ENCODE measurements at regions not wholly inside any gene's neighbourhood (a gene's known extent, or its start where the extent isn't known, plus 50 kb on each side); places are given as distances from the start of the nearest gene placed in this dataset.

GRCh38 chr21:35164971-35165483, 115.9 kb upstream of the RUNX1 start:
- TF ChIP-seq EZH2phosphoT487 (IDR thresholded peaks at IDR 0.05; ENCODE audit: insufficient read depth, low read depth) = no peak
- no peak for TF ChIP-seq EZH2 (IDR thresholded peaks at IDR 0.05; ENCODE audit: insufficient read depth, poor library complexity, severe bottlenecking)
- Histone ChIP-seq H3K36me3 (ENCODE audit: low read depth) (no peaks in the 10 kb centered on the region), H3K9ac (no peak overlapping the region), H3K4me1 (ENCODE audit: insufficient read depth) (peaks cover 12% of the 10 kb centered on the region), H3K27me3 (replicated peaks; ENCODE audit: insufficient read depth) (no peaks in the 10 kb centered on the region), H3K4me3 (no peak overlapping the region), H4K20me1 (ENCODE audit: insufficient read depth) (no peaks in the 10 kb centered on the region), H3K4me2 (ENCODE audit: unreplicated experiment) (no peak overlapping the region), H2AFZ (no peak overlapping the region), H3K27ac (no peak overlapping the region), H3F3A (ENCODE audit: insufficient read depth) (peaks cover 10% of the 10 kb centered on the region; the same call in 1 of the 2 replicates), H3K9me2 (ENCODE audit: insufficient read depth) (no peaks in the 10 kb centered on the region), H3K9me3 (ENCODE audit: low read depth) (no peaks in the 10 kb centered on the region), H3K79me2 (ENCODE audit: insufficient read depth) (no peaks in the 10 kb centered on the region)
- WGBS, 2 experiments (ENCODE audit: low coverage in 1 of 2, low lambda C conversion rate in 2 of 2, missing lambda C conversion rate in 2 of 2) = 56 to 61% methylated on average over 3 of the region's 3 CpGs
- no peak for DNase-seq
- in situ Hi-C loops (cut with MboI) = no loop called here

- H3K27me3 ChIP-seq (replicated peaks; ENCODE audit: insufficient read depth) = no peaks in the 10 kb centered on the region
Observed at GRCh38 chr21:35164380-35164779, 115.3 kb upstream of the RUNX1 start.

GRCh38 chr21:35163411-35163810, 114.3 kb upstream of the RUNX1 start:
- H3K9me2 ChIP-seq (ENCODE audit: insufficient read depth) = no peaks in the 10 kb centered on the region
- H3K36me3 ChIP-seq (ENCODE audit: low read depth) = no peaks in the 10 kb centered on the region
- H3K27ac ChIP-seq = no peak overlapping the region
- TF ChIP-seq EZH2phosphoT487 (IDR thresholded peaks at IDR 0.05; ENCODE audit: insufficient read depth, low read depth) = no peak
- no peak for TF ChIP-seq EZH2 (IDR thresholded peaks at IDR 0.05; ENCODE audit: insufficient read depth, poor library complexity, severe bottlenecking)
- peaks cover 12% of the 10 kb centered on the region for H3K4me1 ChIP-seq (ENCODE audit: insufficient read depth)
- no peaks in the 10 kb centered on the region for H3K79me2 ChIP-seq (ENCODE audit: insufficient read depth)
- H3K4me3 ChIP-seq = no peak overlapping the region
- peaks cover 10% of the 10 kb centered on the region; the same call in 1 of the 2 replicates for H3F3A ChIP-seq (ENCODE audit: insufficient read depth)
- no peak overlapping the region for H3K9ac ChIP-seq
- H3K27me3 ChIP-seq (replicated peaks; ENCODE audit: insufficient read depth) = no peaks in the 10 kb centered on the region
- H3K9me3 ChIP-seq (ENCODE audit: low read depth) = no peaks in the 10 kb centered on the region
- in situ Hi-C loops (cut with MboI) = no loop called here
- 30 to 31% methylated on average over 3 of the region's 3 CpGs for WGBS, 2 experiments (ENCODE audit: low coverage in 1 of 2, low lambda C conversion rate in 2 of 2, missing lambda C conversion rate in 2 of 2)
- peak; percentile 68 for DNase-seq
- H4K20me1 ChIP-seq (ENCODE audit: insufficient read depth) = no peaks in the 10 kb centered on the region
- no peak overlapping the region for H2AFZ ChIP-seq
- peak overlapping the region; percentile 3 for H3K4me2 ChIP-seq (ENCODE audit: unreplicated experiment)

More at GRCh38 chr21:35164380-35164779, 115.3 kb upstream of the RUNX1 start:
- H3K4me1 ChIP-seq (ENCODE audit: insufficient read depth) = peaks cover 12% of the 10 kb centered on the region
- H3K4me2 ChIP-seq (ENCODE audit: unreplicated experiment) = no peak overlapping the region
- H3K36me3 ChIP-seq (ENCODE audit: low read depth) = no peaks in the 10 kb centered on the region
- no peaks in the 10 kb centered on the region for H3K9me2 ChIP-seq (ENCODE audit: insufficient read depth)
- no peak overlapping the region for H3K4me3 ChIP-seq
- H3F3A ChIP-seq (ENCODE audit: insufficient read depth) = peaks cover 10% of the 10 kb centered on the region; the same call in 1 of the 2 replicates
- DNase-seq = no peak
- H3K9me3 ChIP-seq (ENCODE audit: low read depth) = no peaks in the 10 kb centered on the region
- TF ChIP-seq EZH2 (IDR thresholded peaks at IDR 0.05; ENCODE audit: insufficient read depth, poor library complexity, severe bottlenecking) (no peak), EZH2phosphoT487 (IDR thresholded peaks at IDR 0.05; ENCODE audit: insufficient read depth, low read depth) (no peak)
- no peaks in the 10 kb centered on the region for H4K20me1 ChIP-seq (ENCODE audit: insufficient read depth)
- H3K79me2 ChIP-seq (ENCODE audit: insufficient read depth) = no peaks in the 10 kb centered on the region
- no peak overlapping the region for H2AFZ ChIP-seq
- WGBS, 2 experiments (ENCODE audit: low coverage in 1 of 2, low lambda C conversion rate in 2 of 2, missing lambda C conversion rate in 2 of 2) = 94 to 99% methylated on average over 4 of the region's 4 CpGs
- H3K9ac ChIP-seq = no peak overlapping the region
- in situ Hi-C loops (cut with MboI) = no loop called here
- no peak overlapping the region for H3K27ac ChIP-seq

GRCh38 chr21:35162831-35163230, 113.7 kb upstream of the RUNX1 start:
- Histone ChIP-seq H3K79me2 (ENCODE audit: insufficient read depth) (no peaks in the 10 kb centered on the region), H3K4me3 (no peak overlapping the region), H3K27ac (no peak overlapping the region), H3F3A (ENCODE audit: insufficient read depth) (peaks cover 10% of the 10 kb centered on the region; the same call in 1 of the 2 replicates), H2AFZ (no peak overlapping the region), H3K27me3 (replicated peaks; ENCODE audit: insufficient read depth) (no peaks in the 10 kb centered on the region), H3K4me1 (ENCODE audit: insufficient read depth) (peaks cover 12% of the 10 kb centered on the region), H4K20me1 (ENCODE audit: insufficient read depth) (no peaks in the 10 kb centered on the region), H3K9ac (no peak overlapping the region), H3K9me2 (ENCODE audit: insufficient read depth) (no peaks in the 10 kb centered on the region), H3K36me3 (ENCODE audit: low read depth) (no peaks in the 10 kb centered on the region), H3K4me2 (ENCODE audit: unreplicated experiment) (peak overlapping the region; percentile 3), H3K9me3 (ENCODE audit: low read depth) (no peaks in the 10 kb centered on the region)
- in situ Hi-C loops (cut with MboI) = no loop called here
- no peak for DNase-seq
- WGBS, 2 experiments (ENCODE audit: low coverage in 1 of 2, low lambda C conversion rate in 2 of 2, missing lambda C conversion rate in 2 of 2) = 96 to 97% methylated on average over 3 of the region's 3 CpGs
- TF ChIP-seq EZH2phosphoT487 (IDR thresholded peaks at IDR 0.05; ENCODE audit: insufficient read depth, low read depth) = no peak
- no peak for TF ChIP-seq EZH2 (IDR thresholded peaks at IDR 0.05; ENCODE audit: insufficient read depth, poor library complexity, severe bottlenecking)
